Osteoblast (primary cell): ENCODE measurements at regions not wholly inside any gene's neighbourhood (a gene's known extent, or its start where the extent isn't known, plus 50 kb on each side); places are given as distances from the start of the nearest gene placed in this dataset.

ENCODE experiments used
- DNase-seq: peaks from one replicate; pipeline ENCODE4 v3.0.0; 2011; ENCODE audit warnings: low spot score, mixed read lengths; ENCODE audit not compliant: insufficient read length; ENCODE audit errors: missing footprints
- H2AFZ ChIP-seq: 2 replicates; pipeline ENCODE4 v1.6.0; 2011; ENCODE audit warnings: mild to moderate bottlenecking, low read length
- H3K27ac ChIP-seq: 2 replicates; pipeline ENCODE4 v1.5.1; 2011; ENCODE audit warnings: mild to moderate bottlenecking, low read depth, low read length, moderate library complexity
- H3K27me3 ChIP-seq: 2 replicates; pipeline ENCODE4 v1.6.0; 2012; ENCODE audit warnings: mild to moderate bottlenecking, control low read depth, inconsistent platforms, low read length, moderate library complexity; ENCODE audit not compliant: insufficient read depth
- H3K36me3 ChIP-seq: 2 replicates; pipeline ENCODE4 v1.5.1; 2011; ENCODE audit warnings: mild to moderate bottlenecking, low read length, control low read depth, moderate library complexity; ENCODE audit not compliant: insufficient read depth
- H3K4me1 ChIP-seq: 2 replicates; pipeline ENCODE4 v1.5.1; 2011; ENCODE audit warnings: mild to moderate bottlenecking, low read length, control low read depth, moderate library complexity; ENCODE audit not compliant: insufficient read depth
- H3K4me2 ChIP-seq: 2 replicates; pipeline ENCODE4 v1.6.0; 2011; ENCODE audit warnings: mild to moderate bottlenecking, low read length; ENCODE audit not compliant: insufficient read depth
- H3K4me3 ChIP-seq: fragments of 200-600 bp; sonication (generic); 3 replicates; pipeline ENCODE4 v1.5.1; 2012; ENCODE audit warnings: mild to moderate bottlenecking, low read length, inconsistent platforms; ENCODE audit not compliant: insufficient read depth
- H3K79me2 ChIP-seq: 2 replicates; pipeline ENCODE4 v1.6.0; 2012; ENCODE audit warnings: mild to moderate bottlenecking, low read length, control low read depth, inconsistent platforms; ENCODE audit not compliant: insufficient read depth
- H3K9me3 ChIP-seq: 2 replicates; pipeline ENCODE4 v1.5.1; 2011; ENCODE audit warnings: low read depth, low read length, control low read depth
- H4K20me1 ChIP-seq: 2 replicates; pipeline ENCODE4 v1.6.0; 2012; ENCODE audit warnings: mild to moderate bottlenecking, low read length, control low read depth; ENCODE audit not compliant: insufficient read depth
- CTCF ChIP-seq: IDR thresholded peaks from 2 replicates; pipeline ENCODE4 v1.5.1; 2011; ENCODE audit warnings: mild to moderate bottlenecking, low read depth, low read length, moderate library complexity; ENCODE audit errors: extremely low read depth

GRCh38 chr5:111676926-111677415, 80.0 kb downstream of the NREP start:
- H3K4me2 ChIP-seq = peak overlapping the region; percentile 1
- no peak overlapping the region for H2AFZ ChIP-seq
- peaks cover 35% of the 10 kb centered on the region for H3K4me1 ChIP-seq
- no peak for TF ChIP-seq CTCF
- no peak overlapping the region for H3K4me3 ChIP-seq
- H4K20me1 ChIP-seq = no peaks in the 10 kb centered on the region
- H3K27ac ChIP-seq = peak overlapping the region; percentile 25
- no peaks in the 10 kb centered on the region for H3K36me3 ChIP-seq
- H3K27me3 ChIP-seq = no peaks in the 10 kb centered on the region
- H3K79me2 ChIP-seq = no peaks in the 10 kb centered on the region
- peak; percentile 15 for DNase-seq
- H3K9me3 ChIP-seq = no peaks in the 10 kb centered on the region

DNA sequence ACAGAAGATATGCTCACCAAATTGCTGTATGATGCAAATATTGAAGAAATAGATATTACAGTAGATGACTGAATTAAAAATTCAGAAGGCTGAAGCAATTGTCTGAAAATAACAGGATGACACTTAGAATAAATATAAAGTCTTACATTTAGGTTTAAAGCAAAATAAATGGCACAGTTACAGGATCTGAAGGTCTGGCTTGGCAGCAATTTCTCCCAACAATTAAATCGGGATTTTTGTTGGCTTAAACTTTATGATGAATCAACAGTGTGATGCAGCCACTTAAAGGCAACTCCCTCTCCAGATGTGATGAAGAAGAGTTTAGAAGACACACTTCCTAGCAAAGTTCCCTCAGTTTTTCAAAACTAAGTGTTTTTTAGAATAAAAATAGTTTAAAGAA, 80.5 kb downstream of the NREP start:
- Histone ChIP-seq H3K4me3 (no peak overlapping the region), H3K36me3 (no peaks in the 10 kb centered on the region), H3K27ac (peak overlapping the region; percentile 25), H3K4me1 (peaks cover 30% of the 10 kb centered on the region), H3K4me2 (peak overlapping the region; percentile 1), H3K27me3 (no peaks in the 10 kb centered on the region), H4K20me1 (no peaks in the 10 kb centered on the region), H3K79me2 (no peaks in the 10 kb centered on the region), H3K9me3 (no peaks in the 10 kb centered on the region), H2AFZ (no peak overlapping the region)
- TF ChIP-seq CTCF = no peak
- DNase-seq = peak; percentile 66

GRCh38 chr5:111675201-111675934, 81.6 kb downstream of the NREP start:
- Histone ChIP-seq H4K20me1 (no peaks in the 10 kb centered on the region), H3K27ac (no peak overlapping the region), H3K27me3 (no peaks in the 10 kb centered on the region), H3K79me2 (no peaks in the 10 kb centered on the region), H3K4me3 (no peak overlapping the region), H3K36me3 (no peaks in the 10 kb centered on the region), H3K4me2 (no peak overlapping the region), H2AFZ (no peak overlapping the region), H3K9me3 (no peaks in the 10 kb centered on the region), H3K4me1 (peaks cover 19% of the 10 kb centered on the region)
- TF ChIP-seq CTCF = no peak
- no peak for DNase-seq

DNA sequence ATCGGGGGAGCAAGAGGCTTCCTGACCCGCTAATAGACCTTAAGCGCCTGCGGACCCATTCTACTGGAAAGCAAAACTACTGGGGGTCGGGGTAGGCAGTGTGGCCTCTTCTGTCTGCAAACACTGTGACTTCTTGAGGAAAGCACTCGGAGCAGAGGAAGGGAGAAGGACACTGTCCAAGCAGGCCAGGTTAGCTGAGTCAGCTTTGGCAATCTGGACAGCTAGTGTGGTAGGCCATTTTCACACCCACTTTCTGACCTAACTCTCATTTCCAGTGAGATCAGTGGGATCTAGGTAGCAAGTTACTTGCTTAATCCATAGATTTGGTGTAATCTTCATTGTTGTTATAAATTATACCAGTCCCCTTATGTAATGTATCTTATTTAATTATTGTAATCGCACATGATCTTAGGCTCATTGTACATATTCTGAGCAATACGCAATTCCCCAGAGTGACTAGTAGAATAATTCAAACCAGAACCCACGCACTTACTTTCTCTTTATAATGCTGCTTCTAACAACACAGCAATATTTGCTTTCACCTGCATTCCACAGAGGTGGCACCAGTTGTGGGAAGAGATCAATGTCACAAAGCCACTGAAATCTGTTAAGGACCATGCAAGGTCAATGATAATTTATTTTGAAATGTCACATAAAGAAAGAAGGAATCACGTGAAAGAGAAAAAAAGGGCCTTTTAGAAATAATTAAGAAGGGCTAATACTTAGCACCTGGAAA, 82.9 kb downstream of the NREP start:
- H3K36me3 ChIP-seq = no peaks in the 10 kb centered on the region
- no peaks in the 10 kb centered on the region for H3K79me2 ChIP-seq
- H3K9me3 ChIP-seq = no peaks in the 10 kb centered on the region
- no peaks in the 10 kb centered on the region for H4K20me1 ChIP-seq
- H3K27me3 ChIP-seq = no peaks in the 10 kb centered on the region
- TF ChIP-seq CTCF = no peak
- H3K4me1 ChIP-seq = peaks cover 19% of the 10 kb centered on the region
- no peak overlapping the region for H2AFZ ChIP-seq
- no peak overlapping the region for H3K4me3 ChIP-seq
- no peak overlapping the region for H3K27ac ChIP-seq
- no peak for DNase-seq
- no peak overlapping the region for H3K4me2 ChIP-seq
